Kasumi-1 (cell line): ENCODE measurements at regions not wholly inside any gene's neighbourhood (a gene's known extent, or its start where the extent isn't known, plus 50 kb on each side); places are given as distances from the start of the nearest gene placed in this dataset.

Experiments
- DNase-seq, 2 experiments: peaks; one replicate each; lab custom pipeline; 2025; lab: John Stamatoyannopoulos, UW

- no peak for DNase-seq
Measured at GRCh38 chr15:59953392-59953883, 50.7 kb upstream of the FOXB1 start.

GRCh38 chr15:59952960-59953359, 51.2 kb upstream of the FOXB1 start:
- no peak for DNase-seq

- DNase-seq, result no peak
Measured at GRCh38 chr15:59950603-59951388, 53.3 kb upstream of the FOXB1 start.

- no peak for DNase-seq
Measured at GRCh38 chr15:59948924-59949613, 55.0 kb upstream of the FOXB1 start.

- no peak for DNase-seq
Measured at GRCh38 chr15:59946084-59946483, 58.0 kb upstream of the FOXB1 start.

GRCh38 chr15:59945036-59945435, 59.1 kb upstream of the FOXB1 start:
- no peak for DNase-seq

GRCh38 chr15:59941612-59942011, 62.5 kb upstream of the FOXB1 start:
- no peak for DNase-seq

- DNase-seq, result no peak
Measured at GRCh38 chr15:59940928-59941327, 63.2 kb upstream of the FOXB1 start.

GRCh38 chr15:59940456-59940855, 63.7 kb upstream of the FOXB1 start:
- DNase-seq, result no peak

GRCh38 chr15:59936741-59937140, 67.4 kb upstream of the FOXB1 start:
- DNase-seq, result no peak

- no peak for DNase-seq
Measured at GRCh38 chr15:59933607-59934006, 70.5 kb upstream of the FOXB1 start.

- no peak for DNase-seq
Measured at GRCh38 chr15:59931646-59932261, 72.4 kb upstream of the FOXB1 start.

GRCh38 chr15:59924812-59925522, 79.1 kb upstream of the FOXB1 start:
- no peak for DNase-seq

GRCh38 chr15:59924096-59924495, 80.0 kb upstream of the FOXB1 start:
- no peak for DNase-seq

- DNase-seq, result no peak
Measured at GRCh38 chr15:59923508-59923907, 80.6 kb upstream of the FOXB1 start.

- no peak for DNase-seq
Measured at GRCh38 chr15:59918994-59919951, 84.8 kb upstream of the FOXB1 start.

GRCh38 chr15:59917504-59918157, 86.5 kb upstream of the FOXB1 start:
- peak; percentile 37 to 69 for DNase-seq

GRCh38 chr15:59906046-59906445, 98.1 kb upstream of the FOXB1 start:
- DNase-seq, result no peak

GRCh38 chr15:59905176-59905575, 98.9 kb upstream of the FOXB1 start:
- no peak for DNase-seq

GRCh38 chr15:59904450-59905135, 99.5 kb upstream of the FOXB1 start:
- no peak for DNase-seq
